GM12878 (cell line): ENCODE measurements at regions not wholly inside any gene's neighbourhood (a gene's known extent, or its start where the extent isn't known, plus 50 kb on each side); places are given as distances from the start of the nearest gene placed in this dataset.

ENCODE experiments used
- ATAC-seq: fragments of 200-7000 bp; cut with Tn5 transposase; 3 replicates; pipeline ENCODE4 v1.9.1; 2020; ENCODE audit warnings: mild to moderate bottlenecking, moderate library complexity
- BruUV-seq: library from RNA; stranded (reverse); fragments of 400-500 nt; replicated peaks from 2 replicates; lab custom pipeline; 2021; lab: Mats Ljungman, UMichigan
- CTCF ChIA-PET: fragments of 300-600 bp; sonication (Branson Sonifier 250); formaldehyde crosslinking; extraction: SDS; loops from one replicate; lab custom pipeline; 2021; ENCODE audit warnings: inconsistent platforms; lab: Yijun Ruan, JAX
- POLR2A ChIA-PET: fragments of 350-600 bp; formaldehyde crosslinking; extraction: SDS; loops from one replicate; lab custom pipeline; 2021; ENCODE audit warnings: inconsistent platforms; lab: Charles Lee
- RAD21 ChIA-PET: fragments of 300-600 bp; sonication (Branson Sonifier 250); formaldehyde crosslinking; loops from one replicate; lab custom pipeline; 2023; ENCODE audit warnings: antibody characterized with exemption; ENCODE audit not compliant: unreplicated experiment; lab: Charles Lee
- SMC1A ChIA-PET: fragments of 300-600 bp; sonication (Branson Sonifier 250); formaldehyde crosslinking; loops from one replicate; lab custom pipeline; 2023; ENCODE audit not compliant: unreplicated experiment, uncharacterized antibody; lab: Charles Lee
- DNase-seq: peaks from one replicate; pipeline ENCODE4 v3.0.0-alpha.2; 2011; ENCODE audit warnings: low read depth, low spot score
- FAIRE-seq: peaks from 3 replicates; lab custom pipeline; 2011; peaks lifted over from hg19 to GRCh38; lab: Jason Lieb, UNC
- H2AFZ ChIP-seq: 2 replicates; pipeline ENCODE4 v1.6.0; 2011; ENCODE audit warnings: low read depth, low read length, control low read depth; ENCODE audit not compliant: control insufficient read depth
- H3K27ac ChIP-seq: 2 replicates; pipeline ENCODE4 v1.5.1; 2011; ENCODE audit warnings: control low read depth; ENCODE audit not compliant: control insufficient read depth, insufficient read depth
- H3K27me3 ChIP-seq, 2 experiments: replicated peaks in 1 of 2; 2 replicates each; pipeline versions ENCODE4 v1.6.0 to v1.6.1; 2011; ENCODE audit warnings: low read length in 1 of 2; ENCODE audit not compliant: control insufficient read depth in 2 of 2, insufficient read depth in 2 of 2
- H3K36me3 ChIP-seq, 2 experiments: 2 replicates each; pipeline ENCODE4 v1.5.1; 2011; ENCODE audit warnings: low read length in 1 of 2; ENCODE audit not compliant: control insufficient read depth in 2 of 2, insufficient read depth in 2 of 2
- H3K4me1 ChIP-seq: 2 replicates; pipeline ENCODE4 v1.6.1; 2011; ENCODE audit warnings: mild to moderate bottlenecking, low read length, moderate library complexity, mixed read lengths; ENCODE audit not compliant: control insufficient read depth, insufficient read depth
- H3K4me2 ChIP-seq: 2 replicates; pipeline ENCODE4 v1.6.0; 2011; ENCODE audit warnings: control low read depth; ENCODE audit not compliant: control insufficient read depth, insufficient read depth
- H3K4me3 ChIP-seq: fragments of 200-600 bp; sonication (generic); 2 replicates; pipeline ENCODE4 v1.5.1; 2016
- H3K79me2 ChIP-seq: 2 replicates; pipeline ENCODE4 v1.6.0; 2011; ENCODE audit warnings: low read length; ENCODE audit not compliant: control insufficient read depth, insufficient read depth
- H3K9ac ChIP-seq: 2 replicates; pipeline ENCODE4 v1.8.0; 2011; ENCODE audit warnings: low read length, control low read depth, mixed read lengths; ENCODE audit not compliant: control insufficient read depth, insufficient read depth
- H3K9me3 ChIP-seq: replicated peaks from 3 replicates; pipeline ENCODE4 v1.5.1; 2011; ENCODE audit warnings: mild to moderate bottlenecking, low read length; ENCODE audit not compliant: control insufficient read depth, insufficient read depth
- H4K20me1 ChIP-seq: 2 replicates; pipeline ENCODE4 v1.6.0; 2011; ENCODE audit not compliant: control insufficient read depth, insufficient read depth
- BCL3 ChIP-seq: IDR thresholded peaks from 2 replicates; pipeline ENCODE4 v1.6.1; 2011; ENCODE audit warnings: borderline replicate concordance, low read depth, mild to moderate bottlenecking, moderate library complexity, low read length; ENCODE audit not compliant: insufficient read depth, poor library complexity, severe bottlenecking
- BHLHE40 ChIP-seq, 2 experiments: fragments of 450-650 bp in 1 of 2; IDR thresholded peaks; 2 replicates each; pipeline ENCODE4 v1.6.1; 2011 to 2017; ENCODE audit warnings: low read depth in 2 of 2, borderline replicate concordance in 1 of 2, improper control_type of control experiment in 1 of 2, low read length in 1 of 2, mild to moderate bottlenecking in 1 of 2
- EP300 ChIP-seq, 2 experiments: fragments of 150-350 bp in 1 of 2; IDR thresholded peaks; 2 replicates each; pipeline ENCODE4 v1.6.1; 2011 to 2012; ENCODE audit warnings: low read depth in 2 of 2, low read length in 2 of 2, borderline replicate concordance in 1 of 2, improper control_type of control experiment in 1 of 2, inconsistent platforms in 1 of 2; ENCODE audit not compliant: control insufficient read depth in 1 of 2
- ESRRA ChIP-seq: IDR thresholded peaks from 2 replicates; pipeline ENCODE4 v1.6.1; 2012; ENCODE audit warnings: mild to moderate bottlenecking, low read length, improper control_type of control experiment
- JUNB ChIP-seq: IDR thresholded peaks from 2 replicates; pipeline ENCODE4 v1.6.1; 2016; ENCODE audit warnings: antibody characterized with exemption, mild to moderate bottlenecking
- LARP7 ChIP-seq: fragments of 450-650 bp; IDR thresholded peaks from 2 replicates; pipeline ENCODE4 v1.6.1; 2017; ENCODE audit warnings: mild to moderate bottlenecking
- RUNX3 ChIP-seq: IDR thresholded peaks from 2 replicates; pipeline ENCODE4 v1.6.1; 2012; ENCODE audit warnings: low read length, inconsistent platforms
- WGBS: methylation state at CpG from one replicate; pipeline ENCODE4 v1.1.6; 2016; ENCODE audit warnings: low lambda C conversion rate; ENCODE audit not compliant: insufficient replicate concordance, insufficient coverage; ENCODE audit errors: missing lambda C conversion rate; 5-methylcytosine and 5-hydroxymethylcytosine counted together
- in situ Hi-C: fragments of 300-500 bp; cut with MboI; formaldehyde crosslinking; loops from 9 replicates; pipeline ENCODE4 v1.14.3; 2018; ENCODE audit warnings: mixed read lengths
- intact Hi-C: fragments of 100-400 bp; cut with micrococcal nuclease; formaldehyde crosslinking; loops from one replicate; pipeline ENCODE4 v1.14.2; 2022; ENCODE audit not compliant: unreplicated experiment

DNA sequence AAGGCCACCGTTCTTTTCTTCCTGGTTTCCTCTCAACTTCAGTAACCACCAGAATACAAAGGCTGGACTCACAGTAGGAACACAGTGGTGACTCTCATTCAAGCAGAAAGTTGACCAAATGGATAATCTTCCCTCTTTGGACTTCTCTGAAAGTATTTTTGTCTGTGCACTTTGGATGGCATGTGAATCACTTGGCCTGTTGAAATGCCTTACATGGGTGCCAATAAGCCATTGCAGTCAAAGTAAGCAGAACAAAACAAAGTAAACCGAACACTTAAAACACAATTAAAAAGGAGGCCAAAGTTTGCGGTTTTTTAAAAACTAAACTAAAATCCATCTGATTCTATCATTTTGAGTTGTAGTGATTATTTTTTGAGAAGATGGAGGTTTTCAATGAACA is 370.1 kb upstream of the DDHD1 start:
- ChIA-PET SMC1A (no interaction called here), RAD21 (no interaction called here), POLR2A (no interaction called here), CTCF (no interaction called here)
- H3K27ac ChIP-seq = no peak overlapping the region
- H3K4me2 ChIP-seq = no peak overlapping the region
- no peak for FAIRE-seq
- ATAC-seq = no peak
- TF ChIP-seq ESRRA (no peak), LARP7 (no peak)
- H3K4me1 ChIP-seq = no peaks in the 10 kb centered on the region
- no peak for DNase-seq
- H3K36me3 ChIP-seq = no peaks in the 10 kb centered on the region
- intact Hi-C loops = no loop called here
- no peaks in the 10 kb centered on the region; the same call in 2 of the 3 replicates for H3K9me3 ChIP-seq
- H3K4me3 ChIP-seq = no peak overlapping the region
- H3K79me2 ChIP-seq = no peaks in the 10 kb centered on the region
- no peak overlapping the region for H3K9ac ChIP-seq
- no peak overlapping the region for H2AFZ ChIP-seq
- WGBS = 65% methylated on average over 3 of the region's 3 CpGs
- H3K27me3 ChIP-seq = no peaks in the 10 kb centered on the region; a peak in 3 of 4 replicates
- BruUV-seq = no TSS peak
- in situ Hi-C loops = no loop called here
- H4K20me1 ChIP-seq = no peaks in the 10 kb centered on the region

- H3K9ac ChIP-seq = no peak overlapping the region
- no peaks in the 10 kb centered on the region; the same call in 1 of the 2 replicates for H3K4me1 ChIP-seq
- H3K36me3 ChIP-seq = no peaks in the 10 kb centered on the region
- no peak for FAIRE-seq
- SMC1A ChIA-PET = interaction anchor here (0.7 to 0.9 kb wide), 2 partner anchors 11 to 17 kb away, joined by 3 read pairs; no protein-coding TSS in a partner anchor
- no peak overlapping the region for H3K4me3 ChIP-seq
- H4K20me1 ChIP-seq = no peaks in the 10 kb centered on the region
- H3K27ac ChIP-seq = no peak overlapping the region
- POLR2A ChIA-PET = no interaction called here
- in situ Hi-C loops = no loop called here
- no peak overlapping the region for H2AFZ ChIP-seq
- no peak for TF ChIP-seq JUNB
- peak; percentile 26; the same call in 1 of the 2 replicates for TF ChIP-seq RUNX3
- no peak for TF ChIP-seq BCL3
- 0 out of 4 replicates have a peak, but pooled peaks of 1 of the 2 experiments have one; percentile 18 for TF ChIP-seq EP300 (IDR thresholded peaks at IDR 0.05; ENCODE audit: borderline replicate concordance in 1 of 2, control insufficient read depth in 1 of 2, low read depth in 2 of 2, low read length in 2 of 2)
- peak in 1 of 2 experiments; percentile 42; a peak in 1 of 4 replicates for TF ChIP-seq BHLHE40 (IDR thresholded peaks at IDR 0.05; ENCODE audit: borderline replicate concordance in 1 of 2, low read depth in 2 of 2, low read length in 1 of 2)
- TF ChIP-seq, all 136 proteins: peak for 3
- CTCF ChIA-PET = no interaction called here
- RAD21 ChIA-PET = no interaction called here
- H3K4me2 ChIP-seq = no peak overlapping the region; the same call in 1 of the 2 replicates
- intact Hi-C loops = no loop called here
- ATAC-seq = no peak
- BruUV-seq = no TSS peak
- H3K9me3 ChIP-seq = no peaks in the 10 kb centered on the region; the same call in 2 of the 3 replicates
- WGBS = 40% methylated on average over 7 of the region's 7 CpGs
- no peak for DNase-seq
- H3K79me2 ChIP-seq = no peaks in the 10 kb centered on the region
- H3K27me3 ChIP-seq = no peaks in the 10 kb centered on the region
These were observed 367.2 kb upstream of the DDHD1 start for GRCh38 chr14:53520078-53520928.
